ENCODE measurements at regions not wholly inside any gene's neighbourhood (a gene's known extent, or its start where the extent isn't known, plus 50 kb on each side); places are given as distances from the start of the nearest gene placed in this dataset.
"Not testable (repeated sequence)": the region's sequence is repeated elsewhere in the genome, so short reads cannot be mapped to it uniquely, and the experiment has no call there.

- Mint-ChIP-seq H3K9me3 (no peaks in the 10 kb centered on the region), H3K4me3 (no peak overlapping the region), H3K36me3 (no peaks in the 10 kb centered on the region), H3K27ac (no peak overlapping the region), H3K4me1 (no peaks in the 10 kb centered on the region)
- no peak for DNase-seq (ENCODE audit: low spot score in 2 of 2)
- ATAC-seq, result no peak
Measured at GRCh38 chr11:105381941-105382340, 227.9 kb upstream of the GRIA4 start.

- no peaks in the 10 kb centered on the region for H3K4me1 Mint-ChIP-seq
- H3K9me3 Mint-ChIP-seq, result peaks cover 8% of the 10 kb centered on the region
- H3K4me3 Mint-ChIP-seq, result no peak overlapping the region
Measured at GRCh38 chr11:105377870-105378269, 232.0 kb upstream of the GRIA4 start.

GRCh38 chr11:105372206-105372605 is 232.6 kb upstream of the CARD18 start:
- Mint-ChIP-seq H3K36me3 (no peaks in the 10 kb centered on the region), H3K9me3 (peaks cover 8% of the 10 kb centered on the region)

More at GRCh38 chr11:105377870-105378269, 232.0 kb upstream of the GRIA4 start:
- ATAC-seq (no peak), DNase-seq (ENCODE audit: low spot score in 2 of 2) (no peak)
- Mint-ChIP-seq H3K27ac (no peak overlapping the region), H3K36me3 (no peaks in the 10 kb centered on the region)

GRCh38 chr11:105371311-105371710 is 231.7 kb upstream of the CARD18 start:
- Mint-ChIP-seq H3K27ac (no peak overlapping the region), H3K4me1 (no peaks in the 10 kb centered on the region), H3K36me3 (no peaks in the 10 kb centered on the region), H3K4me3 (no peak overlapping the region), H3K9me3 (peaks cover 8% of the 10 kb centered on the region)
- DNase-seq (ENCODE audit: low spot score in 2 of 2) (no peak), ATAC-seq (no peak)

More at GRCh38 chr11:105372206-105372605, 232.6 kb upstream of the CARD18 start:
- no peak overlapping the region for H3K4me3 Mint-ChIP-seq
- H3K27ac Mint-ChIP-seq, result no peak overlapping the region
- ATAC-seq, result no peak
- no peak for DNase-seq (ENCODE audit: low spot score in 2 of 2)
- H3K4me1 Mint-ChIP-seq, result no peaks in the 10 kb centered on the region

GRCh38 chr11:105368711-105369110 is 229.1 kb upstream of the CARD18 start:
- ATAC-seq (no peak), DNase-seq (ENCODE audit: low spot score in 2 of 2) (no peak)
- no peaks in the 10 kb centered on the region for H3K4me1 Mint-ChIP-seq
- H3K9me3 Mint-ChIP-seq, result no peaks in the 10 kb centered on the region
- no peak overlapping the region for H3K27ac Mint-ChIP-seq
- no peaks in the 10 kb centered on the region for H3K36me3 Mint-ChIP-seq
- H3K4me3 Mint-ChIP-seq, result no peak overlapping the region

GRCh38 chr11:105367129-105367528 is 227.6 kb upstream of the CARD18 start:
- ATAC-seq (no peak), DNase-seq (ENCODE audit: low spot score in 2 of 2) (no peak)
- H3K4me3 Mint-ChIP-seq, result no peak overlapping the region
- no peaks in the 10 kb centered on the region for H3K36me3 Mint-ChIP-seq
- no peak overlapping the region for H3K27ac Mint-ChIP-seq
- no peaks in the 10 kb centered on the region for H3K4me1 Mint-ChIP-seq
- no peaks in the 10 kb centered on the region for H3K9me3 Mint-ChIP-seq

GRCh38 chr11:105361651-105362050 is 222.1 kb upstream of the CARD18 start:
- Mint-ChIP-seq H3K9me3 (no peaks in the 10 kb centered on the region), H3K27ac (no peak overlapping the region), H3K4me1 (no peaks in the 10 kb centered on the region), H3K36me3 (no peaks in the 10 kb centered on the region), H3K4me3 (no peak overlapping the region)
- no peak for ATAC-seq
- DNase-seq (ENCODE audit: low spot score in 2 of 2), result no peak

- Mint-ChIP-seq H3K9me3 (no peaks in the 10 kb centered on the region), H3K36me3 (no peaks in the 10 kb centered on the region), H3K27ac (no peak overlapping the region), H3K4me1 (no peaks in the 10 kb centered on the region), H3K4me3 (no peak overlapping the region)
- ATAC-seq (no peak), DNase-seq (ENCODE audit: low spot score in 2 of 2) (no peak)
Measured at GRCh38 chr11:105357764-105358163, 218.2 kb upstream of the CARD18 start.

- ATAC-seq (no peak), DNase-seq (ENCODE audit: low spot score in 2 of 2) (no peak)
- no peak overlapping the region for H3K27ac Mint-ChIP-seq
- H3K36me3 Mint-ChIP-seq, result no peaks in the 10 kb centered on the region
- H3K4me1 Mint-ChIP-seq, result no peaks in the 10 kb centered on the region
- H3K9me3 Mint-ChIP-seq, result no peaks in the 10 kb centered on the region
- H3K4me3 Mint-ChIP-seq, result no peak overlapping the region
Measured at GRCh38 chr11:105357146-105357545, 217.6 kb upstream of the CARD18 start.

- H3K4me3 Mint-ChIP-seq; DNase-seq (ENCODE audit: low spot score in 2 of 2); ATAC-seq; H3K4me1 Mint-ChIP-seq; H3K36me3 Mint-ChIP-seq; H3K9me3 Mint-ChIP-seq; H3K27ac Mint-ChIP-seq: not testable (repeated sequence)
Measured at GRCh38 chr11:105349867-105350266, 210.3 kb upstream of the CARD18 start.

GRCh38 chr11:105344938-105345337 is 205.4 kb upstream of the CARD18 start:
- Mint-ChIP-seq H3K4me3 (no peak overlapping the region), H3K9me3 (peaks cover 3% of the 10 kb centered on the region)
- DNase-seq (ENCODE audit: low spot score in 2 of 2), result no peak

GRCh38 chr11:105334025-105334714 is 194.6 kb upstream of the CARD18 start:
- H3K9me3 Mint-ChIP-seq, result peaks cover 8% of the 10 kb centered on the region
- H3K27ac Mint-ChIP-seq, result no peak overlapping the region
- H3K4me3 Mint-ChIP-seq, result no peak overlapping the region
- H3K4me1 Mint-ChIP-seq, result no peaks in the 10 kb centered on the region
- ATAC-seq, result no peak
- DNase-seq (ENCODE audit: low spot score in 2 of 2), result no peak
- H3K36me3 Mint-ChIP-seq, result no peaks in the 10 kb centered on the region

More at GRCh38 chr11:105344938-105345337, 205.4 kb upstream of the CARD18 start:
- no peak overlapping the region for H3K27ac Mint-ChIP-seq
- H3K4me1 Mint-ChIP-seq, result no peaks in the 10 kb centered on the region
- ATAC-seq, result no peak
- no peaks in the 10 kb centered on the region for H3K36me3 Mint-ChIP-seq

- H3K27ac Mint-ChIP-seq, result no peak overlapping the region
- no peaks in the 10 kb centered on the region for H3K36me3 Mint-ChIP-seq
- peaks cover 8% of the 10 kb centered on the region for H3K9me3 Mint-ChIP-seq
- no peak overlapping the region for H3K4me3 Mint-ChIP-seq
- ATAC-seq (no peak), DNase-seq (ENCODE audit: low spot score in 2 of 2) (no peak)
- H3K4me1 Mint-ChIP-seq, result no peaks in the 10 kb centered on the region
Measured at GRCh38 chr11:105333153-105333552, 193.6 kb upstream of the CARD18 start.

GRCh38 chr11:105332171-105332570 is 192.6 kb upstream of the CARD18 start:
- DNase-seq (ENCODE audit: low spot score in 2 of 2) (no peak), ATAC-seq (no peak)
- Mint-ChIP-seq H3K9me3 (peaks cover 8% of the 10 kb centered on the region), H3K4me1 (no peaks in the 10 kb centered on the region), H3K36me3 (no peaks in the 10 kb centered on the region), H3K27ac (no peak overlapping the region), H3K4me3 (no peak overlapping the region)

- DNase-seq (ENCODE audit: low spot score in 2 of 2) (no peak), ATAC-seq (no peak)
- Mint-ChIP-seq H3K4me3 (no peak overlapping the region), H3K27ac (no peak overlapping the region), H3K9me3 (no peaks in the 10 kb centered on the region), H3K4me1 (no peaks in the 10 kb centered on the region), H3K36me3 (no peaks in the 10 kb centered on the region)
Measured at GRCh38 chr11:105328061-105328460, 188.5 kb upstream of the CARD18 start.

GRCh38 chr11:105324156-105324555 is 184.6 kb upstream of the CARD18 start:
- DNase-seq (ENCODE audit: low spot score in 2 of 2), result no peak
- Mint-ChIP-seq H3K27ac (no peak overlapping the region), H3K9me3 (no peaks in the 10 kb centered on the region)

More at GRCh38 chr11:105324156-105324555, 184.6 kb upstream of the CARD18 start:
- no peaks in the 10 kb centered on the region for H3K4me1 Mint-ChIP-seq
- H3K36me3 Mint-ChIP-seq, result no peaks in the 10 kb centered on the region
- no peak overlapping the region for H3K4me3 Mint-ChIP-seq
- no peak for ATAC-seq

Data from stimulated activated effector memory CD8-positive, alpha-beta T cell treated with anti-CD3 and anti-CD28 coated beads, Interleukin-12 subunit alpha, Interleukin-12 subunit beta, amount 100 ng/mL, for 72 hours (primary cell).